ENCODE measurements at regions not wholly inside any gene's neighbourhood (a gene's known extent, or its start where the extent isn't known, plus 50 kb on each side); places are given as distances from the start of the nearest gene placed in this dataset.

GRCh38 chr7:96427143-96427542 lies 105.2 kb upstream of the SLC25A13 start:
- no peak overlapping the region for H3K4me3 ChIP-seq (ENCODE audit: low read depth in 2 of 2, low read length in 2 of 2)
- ChIA-PET POLR2A (no interaction called here), CTCF (no interaction called here)
- DNase-seq (ENCODE audit: low read depth, low spot score) (no peak), ATAC-seq (no peak)
- H3K4me1 ChIP-seq (ENCODE audit: control insufficient read depth, insufficient read depth, low read length): no peaks in the 10 kb centered on the region
- BruUV-seq (replicated peaks): no TSS peak
- TF ChIP-seq TCF7L2 (IDR thresholded peaks at IDR 0.05; ENCODE audit: low read depth, low read length): no peak
- TF ChIP-seq, protein P1, sequence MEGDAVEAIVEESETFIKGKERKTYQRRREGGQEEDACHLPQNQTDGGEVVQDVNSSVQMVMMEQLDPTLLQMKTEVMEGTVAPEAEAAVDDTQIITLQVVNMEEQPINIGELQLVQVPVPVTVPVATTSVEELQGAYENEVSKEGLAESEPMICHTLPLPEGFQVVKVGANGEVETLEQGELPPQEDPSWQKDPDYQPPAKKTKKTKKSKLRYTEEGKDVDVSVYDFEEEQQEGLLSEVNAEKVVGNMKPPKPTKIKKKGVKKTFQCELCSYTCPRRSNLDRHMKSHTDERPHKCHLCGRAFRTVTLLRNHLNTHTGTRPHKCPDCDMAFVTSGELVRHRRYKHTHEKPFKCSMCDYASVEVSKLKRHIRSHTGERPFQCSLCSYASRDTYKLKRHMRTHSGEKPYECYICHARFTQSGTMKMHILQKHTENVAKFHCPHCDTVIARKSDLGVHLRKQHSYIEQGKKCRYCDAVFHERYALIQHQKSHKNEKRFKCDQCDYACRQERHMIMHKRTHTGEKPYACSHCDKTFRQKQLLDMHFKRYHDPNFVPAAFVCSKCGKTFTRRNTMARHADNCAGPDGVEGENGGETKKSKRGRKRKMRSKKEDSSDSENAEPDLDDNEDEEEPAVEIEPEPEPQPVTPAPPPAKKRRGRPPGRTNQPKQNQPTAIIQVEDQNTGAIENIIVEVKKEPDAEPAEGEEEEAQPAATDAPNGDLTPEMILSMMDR (IDR thresholded peaks at IDR 0.05): no peak
- TF ChIP-seq SIN3A (IDR thresholded peaks at IDR 0.05; ENCODE audit: borderline replicate concordance, insufficient read depth, low read depth, low read length): no peak
- TF ChIP-seq, protein P2, sequence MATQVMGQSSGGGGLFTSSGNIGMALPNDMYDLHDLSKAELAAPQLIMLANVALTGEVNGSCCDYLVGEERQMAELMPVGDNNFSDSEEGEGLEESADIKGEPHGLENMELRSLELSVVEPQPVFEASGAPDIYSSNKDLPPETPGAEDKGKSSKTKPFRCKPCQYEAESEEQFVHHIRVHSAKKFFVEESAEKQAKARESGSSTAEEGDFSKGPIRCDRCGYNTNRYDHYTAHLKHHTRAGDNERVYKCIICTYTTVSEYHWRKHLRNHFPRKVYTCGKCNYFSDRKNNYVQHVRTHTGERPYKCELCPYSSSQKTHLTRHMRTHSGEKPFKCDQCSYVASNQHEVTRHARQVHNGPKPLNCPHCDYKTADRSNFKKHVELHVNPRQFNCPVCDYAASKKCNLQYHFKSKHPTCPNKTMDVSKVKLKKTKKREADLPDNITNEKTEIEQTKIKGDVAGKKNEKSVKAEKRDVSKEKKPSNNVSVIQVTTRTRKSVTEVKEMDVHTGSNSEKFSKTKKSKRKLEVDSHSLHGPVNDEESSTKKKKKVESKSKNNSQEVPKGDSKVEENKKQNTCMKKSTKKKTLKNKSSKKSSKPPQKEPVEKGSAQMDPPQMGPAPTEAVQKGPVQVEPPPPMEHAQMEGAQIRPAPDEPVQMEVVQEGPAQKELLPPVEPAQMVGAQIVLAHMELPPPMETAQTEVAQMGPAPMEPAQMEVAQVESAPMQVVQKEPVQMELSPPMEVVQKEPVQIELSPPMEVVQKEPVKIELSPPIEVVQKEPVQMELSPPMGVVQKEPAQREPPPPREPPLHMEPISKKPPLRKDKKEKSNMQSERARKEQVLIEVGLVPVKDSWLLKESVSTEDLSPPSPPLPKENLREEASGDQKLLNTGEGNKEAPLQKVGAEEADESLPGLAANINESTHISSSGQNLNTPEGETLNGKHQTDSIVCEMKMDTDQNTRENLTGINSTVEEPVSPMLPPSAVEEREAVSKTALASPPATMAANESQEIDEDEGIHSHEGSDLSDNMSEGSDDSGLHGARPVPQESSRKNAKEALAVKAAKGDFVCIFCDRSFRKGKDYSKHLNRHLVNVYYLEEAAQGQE (IDR thresholded peaks at IDR 0.05; ENCODE audit: insufficient read depth in 1 of 2, low read depth in 2 of 2, low read length in 1 of 2): no peak
- no peak for TF ChIP-seq POLR2AphosphoS5 (IDR thresholded peaks at IDR 0.05; ENCODE audit: low read depth, low read length)
- no peaks in the 10 kb centered on the region for H3K36me3 ChIP-seq (ENCODE audit: control insufficient read depth, insufficient read depth, low read length)
- in situ Hi-C loops (cut with HindIII; ENCODE audit: low pct_unique_long_range_greater_than_20kb, low sequenced_read_pairs): no loop called here
- peaks cover 7% of the 10 kb centered on the region for H3K27me3 ChIP-seq (ENCODE audit: control insufficient read depth, insufficient read depth, low read length)
- intact Hi-C loops (cut with micrococcal nuclease; ENCODE audit: unreplicated experiment): no loop called here
- no peaks in the 10 kb centered on the region for H3K9me3 ChIP-seq (ENCODE audit: control insufficient read depth, insufficient read depth, low read depth, low read length)
- no peak overlapping the region for H3K27ac ChIP-seq (ENCODE audit: low read length)

- ChIA-PET CTCF (no interaction called here), POLR2A (no interaction called here)
- Histone ChIP-seq H3K36me3 (ENCODE audit: control insufficient read depth, insufficient read depth, low read length) (no peaks in the 10 kb centered on the region), H3K9me3 (ENCODE audit: control insufficient read depth, insufficient read depth, low read depth, low read length) (no peaks in the 10 kb centered on the region), H3K4me1 (ENCODE audit: control insufficient read depth, insufficient read depth, low read length) (no peaks in the 10 kb centered on the region), H3K27ac (ENCODE audit: low read length) (no peak overlapping the region), H3K4me3 (ENCODE audit: low read depth in 2 of 2, low read length in 2 of 2) (no peak overlapping the region), H3K27me3 (ENCODE audit: control insufficient read depth, insufficient read depth, low read length) (peaks cover 7% of the 10 kb centered on the region)
- BruUV-seq (replicated peaks): no TSS peak
- DNase-seq (ENCODE audit: low read depth, low spot score) (no peak), ATAC-seq (no peak)
- intact Hi-C loops (cut with micrococcal nuclease; ENCODE audit: unreplicated experiment): no loop called here
- TF ChIP-seq SIN3A (IDR thresholded peaks at IDR 0.05; ENCODE audit: borderline replicate concordance, insufficient read depth, low read depth, low read length): no peak
- TF ChIP-seq, protein P2 (IDR thresholded peaks at IDR 0.05; ENCODE audit: insufficient read depth in 1 of 2, low read depth in 2 of 2, low read length in 1 of 2): no peak
- TF ChIP-seq TCF7L2 (IDR thresholded peaks at IDR 0.05; ENCODE audit: low read depth, low read length): no peak
- TF ChIP-seq POLR2AphosphoS5 (IDR thresholded peaks at IDR 0.05; ENCODE audit: low read depth, low read length): no peak
- TF ChIP-seq, protein P1 (IDR thresholded peaks at IDR 0.05): no peak
- in situ Hi-C loops (cut with HindIII; ENCODE audit: low pct_unique_long_range_greater_than_20kb, low sequenced_read_pairs): no loop called here
Observed at GRCh38 chr7:96426685-96427084, 104.8 kb upstream of the SLC25A13 start.
